GM23248 (cell line): ENCODE measurements at regions not wholly inside any gene's neighbourhood (a gene's known extent, or its start where the extent isn't known, plus 50 kb on each side); places are given as distances from the start of the nearest gene placed in this dataset.

ENCODE experiments used
- EZH2 ChIP-seq: fragments of 200-600 bp; sonication (generic); IDR thresholded peaks from 2 replicates; pipeline ENCODE4 v1.6.1; 2018; ENCODE audit warnings: antibody characterized with exemption, mild to moderate bottlenecking; ENCODE audit not compliant: insufficient read depth, poor library complexity, severe bottlenecking
- EZH2phosphoT487 ChIP-seq: fragments of 200-600 bp; sonication (generic); IDR thresholded peaks from 2 replicates; pipeline ENCODE4 v1.6.1; 2018; ENCODE audit warnings: antibody characterized with exemption, moderate library complexity, mild to moderate bottlenecking, low read depth; ENCODE audit not compliant: insufficient read depth

GRCh38 chr3:103968751-103969150, 1398.0 kb upstream of the ALCAM start:
- TF ChIP-seq EZH2phosphoT487 (no peak), EZH2 (no peak)
